Left ventricle myocardium inferior (tissue), 1 donor: ENCODE measurements at regions not wholly inside any gene's neighbourhood (a gene's known extent, or its start where the extent isn't known, plus 50 kb on each side); places are given as distances from the start of the nearest gene placed in this dataset.

ENCODE experiments used
- DNase-seq: peaks from one replicate; pipeline ENCODE4 v3.0.0-alpha.2; 2020
- H3K27ac ChIP-seq: fragments of 200-600 bp; replicated peaks from 2 replicates; pipeline ENCODE4 v1.8.0; 2021
- H3K27me3 ChIP-seq: fragments of 200-600 bp; 2 replicates; pipeline ENCODE4 v1.8.0; 2021; ENCODE audit warnings: low read depth
- H3K36me3 ChIP-seq: fragments of 200-600 bp; 2 replicates; pipeline ENCODE4 v1.8.0; 2021
- H3K4me1 ChIP-seq: fragments of 200-600 bp; 2 replicates; pipeline ENCODE4 v1.8.0; 2021
- H3K4me3 ChIP-seq: fragments of 200-600 bp; 2 replicates; pipeline ENCODE4 v1.8.0; 2021; ENCODE audit warnings: mild to moderate bottlenecking, moderate library complexity
- H3K9me3 ChIP-seq: fragments of 200-600 bp; replicated peaks from 2 replicates; pipeline ENCODE4 v1.8.0; 2021
- CTCF ChIP-seq: fragments of 200-600 bp; IDR thresholded peaks from 2 replicates; pipeline ENCODE4 v1.8.0; 2021; ENCODE audit warnings: antibody characterized with exemption, mild to moderate bottlenecking, borderline replicate concordance
- intact Hi-C: fragments of 100-400 bp; cut with micrococcal nuclease; formaldehyde crosslinking; loops from one replicate; pipeline ENCODE4 v1.11.0; 2022
- donor health status: DM: no; HTN: yes; CAD: no; lungs with severe emphysema.

GRCh38 chr1:114278430-114278829 is 124.8 kb upstream of the SYT6 start:
- peaks cover 8% of the 10 kb centered on the region for H3K4me1 ChIP-seq
- H3K9me3 ChIP-seq = no peaks in the 10 kb centered on the region
- no peaks in the 10 kb centered on the region for H3K27me3 ChIP-seq
- H3K36me3 ChIP-seq = no peaks in the 10 kb centered on the region
- intact Hi-C loops = no loop called here
- no peak for DNase-seq
- no peak for TF ChIP-seq CTCF
- H3K27ac ChIP-seq = no peak overlapping the region
- H3K4me3 ChIP-seq = no peak overlapping the region

GRCh38 chr1:114274621-114275317 is 121.1 kb upstream of the SYT6 start:
- no peak for DNase-seq
- Histone ChIP-seq H3K27me3 (no peaks in the 10 kb centered on the region), H3K9me3 (no peaks in the 10 kb centered on the region), H3K4me3 (no peak overlapping the region), H3K27ac (no peak overlapping the region), H3K36me3 (no peaks in the 10 kb centered on the region), H3K4me1 (peaks cover 8% of the 10 kb centered on the region)
- TF ChIP-seq CTCF = no peak
- intact Hi-C loops = no loop called here

GRCh38 chr1:114272593-114272992 is 118.9 kb upstream of the SYT6 start:
- TF ChIP-seq CTCF = no peak
- Histone ChIP-seq H3K9me3 (no peaks in the 10 kb centered on the region), H3K4me3 (no peak overlapping the region), H3K27ac (no peak overlapping the region), H3K36me3 (no peaks in the 10 kb centered on the region), H3K27me3 (no peaks in the 10 kb centered on the region), H3K4me1 (peaks cover 8% of the 10 kb centered on the region)
- DNase-seq = no peak
- intact Hi-C loops = no loop called here

GRCh38 chr1:114270718-114271117 is 117.0 kb upstream of the SYT6 start:
- no peaks in the 10 kb centered on the region for H3K36me3 ChIP-seq
- H3K27me3 ChIP-seq = no peaks in the 10 kb centered on the region
- intact Hi-C loops = no loop called here
- no peak for TF ChIP-seq CTCF
- peaks cover 7% of the 10 kb centered on the region for H3K4me1 ChIP-seq
- no peak for DNase-seq
- no peak overlapping the region for H3K4me3 ChIP-seq
- H3K27ac ChIP-seq = no peak overlapping the region
- no peaks in the 10 kb centered on the region for H3K9me3 ChIP-seq

GRCh38 chr1:114270282-114270681 is 116.6 kb upstream of the SYT6 start:
- H3K27ac ChIP-seq = no peak overlapping the region
- H3K4me1 ChIP-seq = peaks cover 2% of the 10 kb centered on the region
- no peak for DNase-seq
- H3K27me3 ChIP-seq = no peaks in the 10 kb centered on the region
- H3K4me3 ChIP-seq = no peak overlapping the region
- no peak for TF ChIP-seq CTCF
- no peaks in the 10 kb centered on the region for H3K9me3 ChIP-seq
- intact Hi-C loops = no loop called here
- no peaks in the 10 kb centered on the region for H3K36me3 ChIP-seq
